HEK293 (cell line): ENCODE measurements at regions not wholly inside any gene's neighbourhood (a gene's known extent, or its start where the extent isn't known, plus 50 kb on each side); places are given as distances from the start of the nearest gene placed in this dataset.
A peak's percentile ranks its signal among the peaks of the same experiment; 100 is the strongest.

Experiments used
- GLIS1 ChIP-seq: fragments of 450-650 bp; formaldehyde crosslinking; IDR thresholded peaks from 2 replicates; pipeline ENCODE4 v1.5.1; 2016; ENCODE audit warnings: missing biosample characterization, missing genetic modification characterization
- HOXC10 ChIP-seq: sonication (generic); formaldehyde crosslinking; IDR thresholded peaks from 2 replicates; pipeline ENCODE4 v1.8.1; 2023; ENCODE audit warnings: mild to moderate bottlenecking, missing genetic modification reagents
- KLF16 ChIP-seq: fragments of 450-650 bp; formaldehyde crosslinking; IDR thresholded peaks from 2 replicates; pipeline ENCODE4 v1.5.1; 2017; ENCODE audit warnings: missing biosample characterization, missing genetic modification characterization
- OSR2 ChIP-seq: fragments of 450-650 bp; formaldehyde crosslinking; IDR thresholded peaks from 2 replicates; pipeline ENCODE4 v1.5.1; 2016; ENCODE audit warnings: missing biosample characterization, missing genetic modification characterization
- RBAK ChIP-seq: fragments of 450-650 bp; formaldehyde crosslinking; IDR thresholded peaks from 2 replicates; pipeline ENCODE4 v1.5.1; 2016; ENCODE audit warnings: missing biosample characterization, missing genetic modification characterization
- SCRT2 ChIP-seq: fragments of 450-650 bp; formaldehyde crosslinking; IDR thresholded peaks from 2 replicates; pipeline ENCODE4 v1.5.1; 2016; ENCODE audit warnings: missing biosample characterization, missing genetic modification characterization
- SETDB1 ChIP-seq: IDR thresholded peaks from one replicate; pipeline ENCODE4 v1.6.1; 2017; ENCODE audit warnings: mild to moderate bottlenecking, low read length, moderate library complexity, mixed read lengths; ENCODE audit not compliant: insufficient read length
- TCF7L2 ChIP-seq: IDR thresholded peaks from 2 replicates; pipeline ENCODE4 v1.6.1; 2011; ENCODE audit warnings: low read depth, mild to moderate bottlenecking, inconsistent platforms, low read length, moderate library complexity, borderline replicate concordance
- YY2 ChIP-seq: fragments of 450-650 bp; formaldehyde crosslinking; IDR thresholded peaks from 2 replicates; pipeline ENCODE4 v1.5.1; 2016; ENCODE audit warnings: missing biosample characterization, missing genetic modification characterization
- ZBTB20 ChIP-seq: fragments of 450-650 bp; formaldehyde crosslinking; IDR thresholded peaks from 2 replicates; pipeline ENCODE4 v1.5.1; 2016; ENCODE audit warnings: missing biosample characterization, missing genetic modification characterization
- ZFHX2 ChIP-seq: fragments of 450-650 bp; formaldehyde crosslinking; conservative IDR thresholded peaks from 2 replicates; pipeline ENCODE4 v1.5.1; 2016; ENCODE audit warnings: missing biosample characterization, missing genetic modification characterization
- ZNF112 ChIP-seq: fragments of 450-650 bp; formaldehyde crosslinking; IDR thresholded peaks from 2 replicates; pipeline ENCODE4 v1.5.0; 2017; ENCODE audit warnings: missing biosample characterization, missing genetic modification characterization
- ZNF184 ChIP-seq: fragments of 450-650 bp; IDR thresholded peaks from 2 replicates; pipeline ENCODE4 v1.5.1; 2018; ENCODE audit warnings: missing biosample characterization, mild to moderate bottlenecking, missing genetic modification characterization
- ZNF2 ChIP-seq: fragments of 450-650 bp; formaldehyde crosslinking; IDR thresholded peaks from 2 replicates; pipeline ENCODE4 v1.5.1; 2016; ENCODE audit warnings: missing biosample characterization, missing genetic modification characterization
- ZNF24 ChIP-seq: fragments of 450-650 bp; formaldehyde crosslinking; IDR thresholded peaks from 2 replicates; pipeline ENCODE4 v1.5.1; 2016; ENCODE audit warnings: missing biosample characterization, missing genetic modification characterization
- ZNF274 ChIP-seq, 2 experiments: fragments of 200-500 bp in 1 of 2; fragments of 450-650 bp in 1 of 2; sonication (Bioruptor generic) in 1 of 2; formaldehyde crosslinking in 1 of 2; IDR thresholded peaks; 2 replicates each; pipeline versions ENCODE4 v1.5.1 to v1.6.1; 2014 to 2016; ENCODE audit warnings: borderline replicate concordance in 1 of 2, inconsistent platforms in 1 of 2, low read length in 1 of 2, missing biosample characterization in 1 of 2, missing genetic modification characterization in 1 of 2
- ZNF324 ChIP-seq: fragments of 450-650 bp; formaldehyde crosslinking; IDR thresholded peaks from 2 replicates; pipeline ENCODE4 v1.5.1; 2016; ENCODE audit warnings: missing biosample characterization, missing genetic modification characterization
- ZNF350 ChIP-seq: fragments of 450-650 bp; formaldehyde crosslinking; IDR thresholded peaks from 2 replicates; pipeline ENCODE4 v1.5.0; 2017; ENCODE audit warnings: missing biosample characterization, mild to moderate bottlenecking, missing genetic modification characterization
- ZNF433 ChIP-seq: fragments of 450-650 bp; formaldehyde crosslinking; IDR thresholded peaks from 2 replicates; pipeline ENCODE4 v1.5.1; 2016; ENCODE audit warnings: missing biosample characterization, missing genetic modification characterization, low read depth
- ZNF48 ChIP-seq: fragments of 450-650 bp; formaldehyde crosslinking; IDR thresholded peaks from 2 replicates; pipeline ENCODE4 v1.5.1; 2016; ENCODE audit warnings: missing biosample characterization, missing genetic modification characterization
- ZNF514 ChIP-seq: fragments of 450-650 bp; formaldehyde crosslinking; IDR thresholded peaks from 2 replicates; pipeline ENCODE4 v1.5.1; 2016; ENCODE audit warnings: missing biosample characterization, missing genetic modification characterization
- ZNF530 ChIP-seq: fragments of 450-650 bp; formaldehyde crosslinking; IDR thresholded peaks from 2 replicates; pipeline ENCODE4 v1.5.1; 2016; ENCODE audit warnings: low read depth, missing biosample characterization, missing genetic modification characterization
- ZNF555 ChIP-seq: fragments of 450-650 bp; formaldehyde crosslinking; conservative IDR thresholded peaks from 2 replicates; pipeline ENCODE4 v1.5.1; 2017; ENCODE audit warnings: missing biosample characterization, mild to moderate bottlenecking, missing genetic modification characterization, inconsistent platforms
- ZNF610 ChIP-seq: fragments of 450-650 bp; formaldehyde crosslinking; IDR thresholded peaks from 2 replicates; pipeline ENCODE4 v1.5.1; 2016; ENCODE audit warnings: missing biosample characterization, missing genetic modification characterization, borderline replicate concordance
- ZNF621 ChIP-seq: fragments of 450-650 bp; formaldehyde crosslinking; IDR thresholded peaks from 2 replicates; pipeline ENCODE4 v1.5.1; 2017; ENCODE audit warnings: missing biosample characterization, missing genetic modification characterization
- ZNF701 ChIP-seq: fragments of 450-650 bp; formaldehyde crosslinking; IDR thresholded peaks from 2 replicates; pipeline ENCODE4 v1.5.1; 2016; ENCODE audit warnings: missing biosample characterization, missing genetic modification characterization
- ZNF707 ChIP-seq: fragments of 450-650 bp; formaldehyde crosslinking; IDR thresholded peaks from 2 replicates; pipeline ENCODE4 v1.5.1; 2016; ENCODE audit warnings: missing biosample characterization, missing genetic modification characterization
- ZNF768 ChIP-seq: fragments of 450-650 bp; formaldehyde crosslinking; IDR thresholded peaks from 2 replicates; pipeline ENCODE4 v1.5.1; 2018; ENCODE audit warnings: missing biosample characterization, mild to moderate bottlenecking, missing genetic modification characterization
- ZNF837 ChIP-seq: fragments of 450-650 bp; formaldehyde crosslinking; IDR thresholded peaks from 2 replicates; pipeline ENCODE4 v1.5.1; 2016; ENCODE audit warnings: missing biosample characterization, missing genetic modification characterization
- ZNF843 ChIP-seq: fragments of 450-650 bp; formaldehyde crosslinking; IDR thresholded peaks from 2 replicates; pipeline ENCODE4 v1.5.1; 2016; ENCODE audit warnings: missing biosample characterization, missing genetic modification characterization
- ZSCAN30 ChIP-seq: fragments of 450-650 bp; IDR thresholded peaks from 2 replicates; pipeline ENCODE4 v1.5.1; 2018; ENCODE audit warnings: missing biosample characterization, mild to moderate bottlenecking, missing genetic modification characterization, moderate library complexity
- TF ChIP-seq, protein P1 (sequence below): fragments of 450-650 bp; formaldehyde crosslinking; IDR thresholded peaks from 2 replicates; pipeline ENCODE4 v1.5.1; 2017; ENCODE audit warnings: missing biosample characterization, mild to moderate bottlenecking, missing genetic modification characterization, moderate library complexity
- TF ChIP-seq, protein P2 (sequence below): fragments of 450-650 bp; formaldehyde crosslinking; IDR thresholded peaks from 2 replicates; pipeline ENCODE4 v1.5.1; 2016; ENCODE audit warnings: missing biosample characterization, missing genetic modification characterization
- TF ChIP-seq, protein P3 (sequence below): fragments of 450-650 bp; formaldehyde crosslinking; IDR thresholded peaks from 2 replicates; pipeline ENCODE4 v1.5.1; 2016; ENCODE audit warnings: missing biosample characterization, missing genetic modification characterization
- TF ChIP-seq, protein P4 (sequence below): fragments of 450-650 bp; formaldehyde crosslinking; IDR thresholded peaks from 2 replicates; pipeline ENCODE4 v1.5.1; 2016; ENCODE audit warnings: missing biosample characterization, missing genetic modification characterization

DNA sequence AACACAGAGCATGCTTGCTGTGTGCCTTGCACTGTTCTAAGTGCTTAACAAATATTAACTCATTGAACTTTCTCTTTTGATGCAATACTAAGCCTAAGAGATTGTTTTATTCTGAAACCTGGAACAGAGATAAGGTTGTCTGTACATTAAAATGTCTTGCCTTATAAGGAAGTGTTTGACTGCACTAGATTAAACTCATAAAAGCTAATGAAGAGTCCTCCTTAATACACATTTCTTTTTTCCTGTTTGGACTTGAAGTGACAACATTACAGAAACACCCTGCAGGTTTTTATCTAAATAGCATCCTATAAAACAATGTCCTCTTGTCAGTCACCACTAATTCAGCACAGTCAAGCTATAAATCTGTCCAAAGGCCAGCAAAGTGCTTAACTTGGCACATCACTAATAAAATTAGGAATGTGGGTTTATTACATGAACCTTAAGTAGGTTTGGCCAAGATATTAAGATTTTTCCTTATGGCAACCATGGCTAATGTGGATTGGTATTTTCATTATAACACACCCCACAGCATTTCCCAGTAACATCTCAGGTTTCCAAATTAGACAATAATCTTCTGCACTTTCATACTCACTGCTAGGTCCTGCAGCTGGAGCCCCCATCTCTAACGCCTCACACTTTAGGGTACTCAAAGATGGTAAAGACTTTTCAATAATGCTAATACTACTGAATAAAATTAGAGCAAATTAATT is 389.7 kb downstream of the LMO4 start (continued):
- TF ChIP-seq HOXC10 (CRISPR knock-in tag), result no peak
- no peak for TF ChIP-seq ZNF707 (tag by site-specific recombination)
- TF ChIP-seq OSR2 (tag by site-specific recombination), result peak; percentile 98
- no peak for TF ChIP-seq ZFHX2
- 0 out of 2 replicates have a peak, but pooled peaks have one; percentile 42 for TF ChIP-seq ZNF184 (tag by site-specific recombination)
- TF ChIP-seq, protein P1, sequence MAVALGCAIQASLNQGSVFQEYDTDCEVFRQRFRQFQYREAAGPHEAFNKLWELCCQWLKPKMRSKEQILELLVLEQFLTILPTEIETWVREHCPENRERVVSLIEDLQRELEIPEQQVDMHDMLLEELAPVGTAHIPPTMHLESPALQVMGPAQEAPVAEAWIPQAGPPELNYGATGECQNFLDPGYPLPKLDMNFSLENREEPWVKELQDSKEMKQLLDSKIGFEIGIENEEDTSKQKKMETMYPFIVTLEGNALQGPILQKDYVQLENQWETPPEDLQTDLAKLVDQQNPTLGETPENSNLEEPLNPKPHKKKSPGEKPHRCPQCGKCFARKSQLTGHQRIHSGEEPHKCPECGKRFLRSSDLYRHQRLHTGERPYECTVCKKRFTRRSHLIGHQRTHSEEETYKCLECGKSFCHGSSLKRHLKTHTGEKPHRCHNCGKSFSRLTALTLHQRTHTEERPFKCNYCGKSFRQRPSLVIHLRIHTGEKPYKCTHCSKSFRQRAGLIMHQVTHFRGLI (tag by site-specific recombination), result peak; percentile 61
- TF ChIP-seq ZSCAN30 (tag by site-specific recombination), result peak; percentile 97
- TF ChIP-seq, protein P2, sequence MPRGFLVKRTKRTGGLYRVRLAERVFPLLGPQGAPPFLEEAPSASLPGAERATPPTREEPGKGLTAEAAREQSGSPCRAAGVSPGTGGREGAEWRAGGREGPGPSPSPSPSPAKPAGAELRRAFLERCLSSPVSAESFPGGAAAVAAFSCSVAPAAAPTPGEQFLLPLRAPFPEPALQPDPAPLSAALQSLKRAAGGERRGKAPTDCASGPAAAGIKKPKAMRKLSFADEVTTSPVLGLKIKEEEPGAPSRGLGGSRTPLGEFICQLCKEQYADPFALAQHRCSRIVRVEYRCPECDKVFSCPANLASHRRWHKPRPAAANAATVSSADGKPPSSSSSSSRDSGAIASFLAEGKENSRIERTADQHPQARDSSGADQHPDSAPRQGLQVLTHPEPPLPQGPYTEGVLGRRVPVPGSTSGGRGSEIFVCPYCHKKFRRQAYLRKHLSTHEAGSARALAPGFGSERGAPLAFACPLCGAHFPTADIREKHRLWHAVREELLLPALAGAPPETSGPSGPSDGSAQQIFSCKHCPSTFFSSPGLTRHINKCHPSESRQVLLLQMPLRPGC (tag by site-specific recombination), result peak; percentile 91
- peak; percentile 74 for TF ChIP-seq ZNF2
- TF ChIP-seq YY2 (tag by site-specific recombination), result 0 out of 2 replicates have a peak, but pooled peaks have one; percentile 18
- TF ChIP-seq SCRT2 (tag by site-specific recombination), result no peak
- no peak for TF ChIP-seq ZBTB20 (tag by site-specific recombination)
- TF ChIP-seq ZNF768 (tag by site-specific recombination), result 0 out of 2 replicates have a peak, but pooled peaks have one; percentile 15
- TF ChIP-seq ZNF701 (tag by site-specific recombination), result no peak
- TF ChIP-seq ZNF843, result peak; percentile 100
- TF ChIP-seq ZNF24 (tag by site-specific recombination), result peak; percentile 86
- no peak for TF ChIP-seq ZNF621 (tag by site-specific recombination)
- no peak for TF ChIP-seq ZNF514 (tag by site-specific recombination)
- no peak for TF ChIP-seq ZNF274 (IDR thresholded peaks at IDR 0.05; ENCODE audit: low read length)
- TF ChIP-seq ZNF274 (tag by site-specific recombination; IDR thresholded peaks at IDR 0.05; ENCODE audit: borderline replicate concordance), result no peak
- no peak for TF ChIP-seq ZNF112 (tag by site-specific recombination)
- TF ChIP-seq, protein P3, sequence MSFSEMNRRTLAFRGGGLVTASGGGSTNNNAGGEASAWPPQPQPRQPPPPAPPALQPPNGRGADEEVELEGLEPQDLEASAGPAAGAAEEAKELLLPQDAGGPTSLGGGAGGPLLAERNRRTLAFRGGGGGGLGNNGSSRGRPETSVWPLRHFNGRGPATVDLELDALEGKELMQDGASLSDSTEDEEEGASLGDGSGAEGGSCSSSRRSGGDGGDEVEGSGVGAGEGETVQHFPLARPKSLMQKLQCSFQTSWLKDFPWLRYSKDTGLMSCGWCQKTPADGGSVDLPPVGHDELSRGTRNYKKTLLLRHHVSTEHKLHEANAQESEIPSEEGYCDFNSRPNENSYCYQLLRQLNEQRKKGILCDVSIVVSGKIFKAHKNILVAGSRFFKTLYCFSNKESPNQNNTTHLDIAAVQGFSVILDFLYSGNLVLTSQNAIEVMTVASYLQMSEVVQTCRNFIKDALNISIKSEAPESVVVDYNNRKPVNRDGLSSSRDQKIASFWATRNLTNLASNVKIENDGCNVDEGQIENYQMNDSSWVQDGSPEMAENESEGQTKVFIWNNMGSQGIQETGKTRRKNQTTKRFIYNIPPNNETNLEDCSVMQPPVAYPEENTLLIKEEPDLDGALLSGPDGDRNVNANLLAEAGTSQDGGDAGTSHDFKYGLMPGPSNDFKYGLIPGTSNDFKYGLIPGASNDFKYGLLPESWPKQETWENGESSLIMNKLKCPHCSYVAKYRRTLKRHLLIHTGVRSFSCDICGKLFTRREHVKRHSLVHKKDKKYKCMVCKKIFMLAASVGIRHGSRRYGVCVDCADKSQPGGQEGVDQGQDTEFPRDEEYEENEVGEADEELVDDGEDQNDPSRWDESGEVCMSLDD (tag by site-specific recombination), result no peak
- TF ChIP-seq, protein P4, sequence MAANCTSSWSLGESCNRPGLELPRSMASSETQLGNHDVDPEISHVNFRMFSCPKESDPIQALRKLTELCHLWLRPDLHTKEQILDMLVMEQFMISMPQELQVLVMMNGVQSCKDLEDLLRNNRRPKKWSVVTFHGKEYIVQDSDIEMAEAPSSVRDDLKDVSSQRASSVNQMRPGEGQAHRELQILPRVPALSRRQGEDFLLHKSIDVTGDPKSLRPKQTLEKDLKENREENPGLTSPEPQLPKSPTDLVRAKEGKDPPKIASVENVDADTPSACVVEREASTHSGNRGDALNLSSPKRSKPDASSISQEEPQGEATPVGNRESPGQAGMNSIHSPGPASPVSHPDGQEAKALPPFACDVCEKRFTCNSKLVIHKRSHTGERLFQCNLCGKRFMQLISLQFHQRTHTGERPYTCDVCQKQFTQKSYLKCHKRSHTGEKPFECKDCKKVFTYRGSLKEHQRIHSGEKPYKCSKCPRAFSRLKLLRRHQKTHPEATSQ (tag by site-specific recombination), result no peak
- TF ChIP-seq ZNF324 (tag by site-specific recombination), result no peak
- TF ChIP-seq ZNF837 (tag by site-specific recombination), result no peak
- TF ChIP-seq SETDB1, result no peak
- no peak for TF ChIP-seq ZNF530
- TF ChIP-seq ZNF350 (tag by site-specific recombination), result no peak
- TF ChIP-seq ZNF610, result peak; percentile 91
- no peak for TF ChIP-seq ZNF48 (tag by site-specific recombination)
- TF ChIP-seq KLF16 (tag by site-specific recombination), result peak; percentile 58; the same call in 1 of the 2 replicates
- peak; percentile 74 for TF ChIP-seq GLIS1
- TF ChIP-seq RBAK, result no peak
- no peak for TF ChIP-seq ZNF433 (tag by site-specific recombination)
- peak; percentile 96 for TF ChIP-seq TCF7L2
- TF ChIP-seq ZNF555 (tag by site-specific recombination), result no peak
